ENCODE measurements at regions not wholly inside any gene's neighbourhood (a gene's known extent, or its start where the extent isn't known, plus 50 kb on each side); places are given as distances from the start of the nearest gene placed in this dataset.
"Not testable (repeated sequence)": the region's sequence is repeated elsewhere in the genome, so short reads cannot be mapped to it uniquely, and the experiment has no call there.

GRCh38 chr16:7775072-7775488 is 442.4 kb downstream of the RBFOX1 start:
- no peak for DNase-seq

DNA sequence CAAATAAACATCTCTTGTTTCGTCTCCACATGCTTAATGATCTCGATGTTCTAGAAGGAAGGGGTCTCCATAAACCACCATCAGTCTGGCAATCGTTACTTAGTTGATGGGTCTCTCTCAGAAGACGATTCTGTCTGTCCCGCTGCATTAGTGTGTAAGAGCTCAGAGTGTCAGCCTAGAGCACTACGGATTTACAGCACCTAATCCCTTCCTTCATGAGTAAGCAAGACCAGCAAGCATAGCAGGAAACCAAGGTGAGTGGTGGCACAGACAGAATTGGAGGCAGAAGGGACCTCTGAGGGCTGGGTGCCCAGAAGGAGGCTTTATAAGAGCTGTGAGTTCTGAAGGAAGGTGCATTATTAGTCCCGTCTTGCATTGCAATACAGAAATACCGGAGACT is 440.1 kb downstream of the RBFOX1 start:
- no peak for DNase-seq

- not testable (repeated sequence) for DNase-seq
Observed at GRCh38 chr16:7769091-7769490, 436.4 kb downstream of the RBFOX1 start.

DNA sequence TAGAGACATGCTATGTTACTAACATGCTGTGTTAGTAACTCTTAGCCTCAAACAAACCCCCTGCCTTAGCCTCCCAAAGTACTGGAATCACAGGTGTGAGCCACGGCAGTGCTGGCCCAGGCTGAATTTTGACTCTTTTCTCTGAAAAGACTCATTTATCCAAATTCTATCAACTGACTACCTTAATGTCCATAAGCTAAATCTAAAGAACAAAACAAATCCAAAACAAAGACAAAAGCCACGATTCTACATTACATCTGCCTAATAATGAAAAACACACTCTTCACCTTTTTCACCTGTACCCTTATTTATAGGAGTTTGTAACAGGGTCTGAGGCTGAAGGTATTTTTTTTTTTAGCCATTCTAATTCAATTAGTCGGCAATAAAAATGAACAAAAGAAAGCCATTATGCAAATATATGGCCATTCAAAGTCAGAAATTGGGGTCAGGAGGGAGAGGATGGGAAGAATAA is 432.5 kb downstream of the RBFOX1 start:
- no peak for DNase-seq

DNA sequence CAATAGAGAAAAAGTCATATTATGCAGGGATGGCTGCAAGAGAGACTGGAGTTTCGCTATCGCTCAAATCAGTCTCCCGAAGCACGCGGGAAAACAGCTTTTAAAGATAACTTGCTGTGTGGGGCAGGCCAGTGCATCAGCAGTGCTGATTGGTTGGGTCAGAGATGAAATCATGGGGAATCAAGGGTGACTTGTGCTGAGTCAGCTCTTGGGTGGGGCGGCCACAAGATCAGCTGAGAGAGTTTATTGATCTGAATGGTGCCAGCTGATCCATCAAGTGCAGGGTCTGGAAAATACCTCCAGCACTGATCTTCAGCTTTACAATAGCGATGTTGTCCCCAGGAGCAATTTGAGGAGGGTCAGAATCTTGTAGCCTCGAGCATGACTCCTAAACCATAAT is 430.5 kb downstream of the RBFOX1 start:
- no peak for DNase-seq

All from NCI-H1092 (cell line).